Smooth muscle cell (in vitro differentiated cells): ENCODE measurements at regions not wholly inside any gene's neighbourhood (a gene's known extent, or its start where the extent isn't known, plus 50 kb on each side); places are given as distances from the start of the nearest gene placed in this dataset.

Experiments
- DNase-seq: peaks from one replicate; lab custom pipeline; 2025; ENCODE audit not compliant: unreplicated experiment; lab: John Stamatoyannopoulos, UW
- H2AFZ ChIP-seq: fragments of 200-600 bp; sonication (generic); 2 replicates; pipeline ENCODE4 v1.6.0; 2016; ENCODE audit warnings: antibody characterized with exemption, low read depth, mild to moderate bottlenecking
- H3F3A ChIP-seq: fragments of 200-600 bp; sonication (generic); 2 replicates; pipeline ENCODE4 v1.6.0; 2017; ENCODE audit warnings: antibody characterized with exemption, low read depth
- H3K27ac ChIP-seq: fragments of 200-600 bp; sonication (generic); 2 replicates; pipeline ENCODE4 v1.5.1; 2016; ENCODE audit warnings: low read depth, mild to moderate bottlenecking
- H3K27me3 ChIP-seq: fragments of 200-600 bp; sonication (generic); 2 replicates; pipeline ENCODE4 v1.6.1; 2016; ENCODE audit warnings: low read depth, mild to moderate bottlenecking
- H3K36me3 ChIP-seq: fragments of 200-600 bp; sonication (generic); 2 replicates; pipeline ENCODE4 v1.5.1; 2016; ENCODE audit warnings: low read depth
- H3K4me1 ChIP-seq: fragments of 200-600 bp; sonication (generic); 2 replicates; pipeline ENCODE4 v1.5.1; 2016; ENCODE audit warnings: low read depth
- H3K4me2 ChIP-seq: fragments of 200-600 bp; sonication (generic); 2 replicates; pipeline ENCODE4 v1.6.0; 2016; ENCODE audit warnings: mild to moderate bottlenecking
- H3K4me3 ChIP-seq: fragments of 200-600 bp; sonication (generic); 2 replicates; pipeline ENCODE4 v1.5.1; 2016; ENCODE audit warnings: mild to moderate bottlenecking
- H3K79me2 ChIP-seq: fragments of 200-600 bp; sonication (generic); 2 replicates; pipeline ENCODE4 v1.6.0; 2016; ENCODE audit warnings: low read depth, mild to moderate bottlenecking
- H3K9ac ChIP-seq: fragments of 200-600 bp; sonication (generic); 2 replicates; pipeline ENCODE4 v1.6.0; 2016; ENCODE audit warnings: low read depth
- H3K9me3 ChIP-seq: fragments of 200-600 bp; sonication (generic); replicated peaks from 2 replicates; pipeline ENCODE4 v1.5.1; 2016; ENCODE audit warnings: low read depth
- H4K20me1 ChIP-seq: fragments of 200-600 bp; sonication (generic); 2 replicates; pipeline ENCODE4 v1.6.0; 2016; ENCODE audit warnings: low read depth
- WGBS: methylation state at CpG from one replicate; pipeline ENCODE4 v1.1.7; 2016; ENCODE audit warnings: low lambda C conversion rate; 5-methylcytosine and 5-hydroxymethylcytosine counted together
- TF ChIP-seq, protein P1 (sequence below): fragments of 200-600 bp; sonication (generic); IDR thresholded peaks from 2 replicates; pipeline ENCODE4 v1.5.1; 2017; ENCODE audit warnings: borderline replicate concordance, mild to moderate bottlenecking, antibody characterized with exemption; ENCODE audit not compliant: insufficient read depth, poor library complexity, severe bottlenecking

- no peaks in the 10 kb centered on the region for H3K79me2 ChIP-seq
- WGBS, result 62% methylated on average over 2 of the region's 2 CpGs
- no peak for DNase-seq
- H3K4me2 ChIP-seq, result peak overlapping the region; percentile 1
- no peaks in the 10 kb centered on the region for H3K9me3 ChIP-seq
- H3K4me3 ChIP-seq, result no peak overlapping the region
- H3K27me3 ChIP-seq, result no peaks in the 10 kb centered on the region
- H3K27ac ChIP-seq, result no peak overlapping the region
- no peak overlapping the region for H2AFZ ChIP-seq
- no peaks in the 10 kb centered on the region for H4K20me1 ChIP-seq
- no peaks in the 10 kb centered on the region for H3F3A ChIP-seq
- TF ChIP-seq, protein P1, sequence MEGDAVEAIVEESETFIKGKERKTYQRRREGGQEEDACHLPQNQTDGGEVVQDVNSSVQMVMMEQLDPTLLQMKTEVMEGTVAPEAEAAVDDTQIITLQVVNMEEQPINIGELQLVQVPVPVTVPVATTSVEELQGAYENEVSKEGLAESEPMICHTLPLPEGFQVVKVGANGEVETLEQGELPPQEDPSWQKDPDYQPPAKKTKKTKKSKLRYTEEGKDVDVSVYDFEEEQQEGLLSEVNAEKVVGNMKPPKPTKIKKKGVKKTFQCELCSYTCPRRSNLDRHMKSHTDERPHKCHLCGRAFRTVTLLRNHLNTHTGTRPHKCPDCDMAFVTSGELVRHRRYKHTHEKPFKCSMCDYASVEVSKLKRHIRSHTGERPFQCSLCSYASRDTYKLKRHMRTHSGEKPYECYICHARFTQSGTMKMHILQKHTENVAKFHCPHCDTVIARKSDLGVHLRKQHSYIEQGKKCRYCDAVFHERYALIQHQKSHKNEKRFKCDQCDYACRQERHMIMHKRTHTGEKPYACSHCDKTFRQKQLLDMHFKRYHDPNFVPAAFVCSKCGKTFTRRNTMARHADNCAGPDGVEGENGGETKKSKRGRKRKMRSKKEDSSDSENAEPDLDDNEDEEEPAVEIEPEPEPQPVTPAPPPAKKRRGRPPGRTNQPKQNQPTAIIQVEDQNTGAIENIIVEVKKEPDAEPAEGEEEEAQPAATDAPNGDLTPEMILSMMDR, result no peak
- H3K36me3 ChIP-seq, result no peaks in the 10 kb centered on the region
- H3K9ac ChIP-seq, result no peak overlapping the region
- no peaks in the 10 kb centered on the region for H3K4me1 ChIP-seq
Observed at GRCh38 chr5:155434681-155435080, 421.1 kb downstream of the KIF4B start.

GRCh38 chr5:155441849-155442248 lies 428.3 kb downstream of the KIF4B start:
- H3K4me3 ChIP-seq, result no peak overlapping the region
- no peak for DNase-seq
- no peaks in the 10 kb centered on the region for H4K20me1 ChIP-seq
- H3K4me2 ChIP-seq, result no peak overlapping the region
- H3K27ac ChIP-seq, result no peak overlapping the region
- H3K27me3 ChIP-seq, result no peaks in the 10 kb centered on the region
- TF ChIP-seq, protein P1, result no peak
- no peaks in the 10 kb centered on the region for H3K4me1 ChIP-seq
- no peak overlapping the region for H3K9ac ChIP-seq
- H2AFZ ChIP-seq, result no peak overlapping the region
- H3K9me3 ChIP-seq, result no peaks in the 10 kb centered on the region
- no peaks in the 10 kb centered on the region for H3K79me2 ChIP-seq
- no peaks in the 10 kb centered on the region for H3F3A ChIP-seq
- no peaks in the 10 kb centered on the region for H3K36me3 ChIP-seq

DNA sequence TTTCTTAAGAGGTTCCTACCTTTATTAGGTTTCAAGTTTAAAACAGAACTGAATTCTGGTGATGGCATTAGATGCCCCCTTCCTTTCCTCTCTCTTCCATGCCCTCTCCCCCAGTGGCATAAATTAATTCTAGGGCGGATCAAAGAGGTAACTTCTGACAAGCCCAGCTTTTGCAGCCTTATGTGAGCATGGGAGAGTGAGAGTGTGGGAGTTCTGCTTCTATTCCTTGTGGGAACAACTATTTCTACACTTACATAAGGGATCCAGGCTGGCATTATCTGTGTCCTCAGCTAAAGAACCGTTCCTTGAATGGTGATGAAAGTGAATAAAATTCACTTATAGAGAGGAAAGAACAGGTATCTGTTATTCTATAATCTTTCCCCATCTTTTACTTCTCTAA lies 437.6 kb downstream of the KIF4B start:
- TF ChIP-seq, protein P1, result no peak
- no peaks in the 10 kb centered on the region for H3K79me2 ChIP-seq
- WGBS, result 74% methylated on average over 2 of the region's 2 CpGs
- H3K9ac ChIP-seq, result no peak overlapping the region
- no peak for DNase-seq
- no peaks in the 10 kb centered on the region for H3K36me3 ChIP-seq
- no peak overlapping the region for H3K27ac ChIP-seq
- no peaks in the 10 kb centered on the region for H3K4me1 ChIP-seq
- H3K9me3 ChIP-seq, result no peaks in the 10 kb centered on the region
- H3K4me2 ChIP-seq, result no peak overlapping the region
- H4K20me1 ChIP-seq, result no peaks in the 10 kb centered on the region
- no peak overlapping the region for H3K4me3 ChIP-seq
- H2AFZ ChIP-seq, result no peak overlapping the region
- no peaks in the 10 kb centered on the region for H3F3A ChIP-seq
- H3K27me3 ChIP-seq, result no peaks in the 10 kb centered on the region

GRCh38 chr5:155455791-155456514 lies 442.4 kb downstream of the KIF4B start:
- Histone ChIP-seq H3F3A (no peaks in the 10 kb centered on the region), H3K36me3 (no peaks in the 10 kb centered on the region), H3K4me2 (no peak overlapping the region), H4K20me1 (no peaks in the 10 kb centered on the region), H2AFZ (no peak overlapping the region), H3K27me3 (no peaks in the 10 kb centered on the region), H3K9me3 (no peaks in the 10 kb centered on the region), H3K4me1 (no peaks in the 10 kb centered on the region), H3K27ac (no peak overlapping the region), H3K79me2 (no peaks in the 10 kb centered on the region), H3K4me3 (no peak overlapping the region), H3K9ac (no peak overlapping the region)
- TF ChIP-seq, protein P1, result no peak
- 78% methylated on average over 4 of the region's 4 CpGs for WGBS
- no peak for DNase-seq
